AG09319 (cell line): ENCODE measurements at regions not wholly inside any gene's neighbourhood (a gene's known extent, or its start where the extent isn't known, plus 50 kb on each side); places are given as distances from the start of the nearest gene placed in this dataset.
"Not testable (repeated sequence)": the region's sequence is repeated elsewhere in the genome, so short reads cannot be mapped to it uniquely, and the experiment has no call there.

Experiments
- DNase-seq: peaks from one replicate; pipeline ENCODE4 v3.0.0-alpha.2; 2010; ENCODE audit warnings: low read depth; ENCODE audit errors: extremely low read depth
- CTCF ChIP-seq: IDR thresholded peaks from 2 replicates; pipeline ENCODE4 v1.5.1; 2011; ENCODE audit warnings: low read depth, mild to moderate bottlenecking, inconsistent platforms, low read length, moderate library complexity

- no peak for DNase-seq
- TF ChIP-seq CTCF, result no peak
These were observed 210.8 kb downstream of the TBC1D2B start for GRCh38 chr15:77866596-77867125.

- no peak for DNase-seq
- TF ChIP-seq CTCF, result no peak
These were observed 211.3 kb downstream of the TBC1D2B start for GRCh38 chr15:77866186-77866585.

GRCh38 chr15:77865701-77866100 is 211.8 kb downstream of the TBC1D2B start:
- no peak for DNase-seq
- TF ChIP-seq CTCF, result no peak

- DNase-seq, result no peak
- TF ChIP-seq CTCF, result no peak
These were observed 212.4 kb downstream of the TBC1D2B start for GRCh38 chr15:77865106-77865610.

GRCh38 chr15:77864211-77865105 is 213.1 kb downstream of the TBC1D2B start:
- no peak for DNase-seq
- TF ChIP-seq CTCF, result no peak

- no peak for TF ChIP-seq CTCF
- no peak for DNase-seq
These were observed 213.9 kb downstream of the TBC1D2B start for GRCh38 chr15:77863491-77864105.

GRCh38 chr15:77862651-77863104 is 214.8 kb downstream of the TBC1D2B start:
- no peak for DNase-seq
- no peak for TF ChIP-seq CTCF

GRCh38 chr15:77861997-77862635 is 215.4 kb downstream of the TBC1D2B start:
- not testable (repeated sequence) for DNase-seq
